A549 (cell line): ENCODE measurements at regions not wholly inside any gene's neighbourhood (a gene's known extent, or its start where the extent isn't known, plus 50 kb on each side); places are given as distances from the start of the nearest gene placed in this dataset.

Source experiments
- NPAS2 ChIP-seq: fragments of 250-450 bp; sonication (Bioruptor Pico); IDR thresholded peaks from 2 replicates; pipeline ENCODE4 v1.8.0; 2022; ENCODE audit warnings: mild to moderate bottlenecking, moderate library complexity, borderline replicate concordance
- USF2 ChIP-seq: fragments of 450-650 bp; IDR thresholded peaks from 2 replicates; pipeline ENCODE4 v1.6.1; 2014; ENCODE audit warnings: antibody characterized with exemption

- TF ChIP-seq USF2 (no peak), NPAS2 (CRISPR knock-in tag) (no peak)
Measured at GRCh38 chr16:63980763-63981162, 1141.1 kb downstream of the CDH11 start.
